Pancreas (tissue), 10 donors: ENCODE measurements at regions not wholly inside any gene's neighbourhood (a gene's known extent, or its start where the extent isn't known, plus 50 kb on each side); places are given as distances from the start of the nearest gene placed in this dataset.

Experiments used
- ATAC-seq, 4 donors: fragments of 200-7000 bp; cut with Tn5 transposase; one replicate each; pipeline versions ENCODE4 v1.8.0 to v1.9.1; 2020; ENCODE audit warnings: mild to moderate bottlenecking in 4 of 4, moderate library complexity in 4 of 4
- DNase-seq, 6 donors: peaks; one replicate each; pipeline ENCODE4 v3.0.0-alpha.2; 2020
- FAIRE-seq: peaks from 2 replicates; lab custom pipeline; 2012; peaks lifted over from hg19 to GRCh38; lab: Jason Lieb, UNC
- H3K27ac ChIP-seq, 4 donors: fragments of 200-600 bp; sonication (generic); 1 replicate in 3 of 4; 2 replicates in 1 of 4; pipeline versions ENCODE4 v1.5.0 to v1.8.0; 2020
- H3K27me3 ChIP-seq, 4 donors: fragments of 200-600 bp; one replicate each; pipeline ENCODE4 v1.8.0; 2021
- H3K36me3 ChIP-seq, 3 donors: fragments of 200-600 bp; sonication (generic) in 1 of 3; one replicate each; pipeline versions ENCODE4 v1.5.0 to v1.8.0; 2020 to 2021
- H3K4me1 ChIP-seq, 3 donors: fragments of 200-600 bp; one replicate each; pipeline ENCODE4 v1.8.0; 2021
- H3K4me3 ChIP-seq, 4 donors: fragments of 200-600 bp; sonication (generic) in 2 of 4; one replicate each; pipeline versions ENCODE4 v1.5.0 to v1.8.0; 2020 to 2021
- H3K9me3 ChIP-seq, 4 donors: fragments of 200-600 bp; one replicate each; pipeline ENCODE4 v1.8.0; 2021
- CTCF ChIP-seq, 4 donors: fragments of 200-600 bp; sonication (generic) in 3 of 4; IDR thresholded peaks; one replicate each; pipeline versions ENCODE4 v1.5.0 to v1.8.0; 2021; ENCODE audit warnings: antibody characterized with exemption in 4 of 4
- WGBS, 2 donors: extraction: QIAGEN DNeasy Blood & Tissue Kit; methylation state at CpG; one replicate each; pipeline ENCODE4 v1.1.7; 2013; 5-methylcytosine and 5-hydroxymethylcytosine counted together
- intact Hi-C, 3 donors: fragments of 100-400 bp; cut with DNase I; formaldehyde crosslinking; loops; one replicate each; pipeline versions ENCODE4 v1.11.1 to v1.14.2; 2022
- donor health status: healthy with polysubstance abuse.
- donor health status: DM: no; HTN: no; CAD: no; lungs with moderate emphysema.
- donor health status: DM: no; HTN: no; CAD: no.
- donor health status: control.
- donor health status: control.
- donor health status: Bipolar disorder and iron deficiency.
- donor health status: DM: yes; HTN: yes; CAD: no.
- donor health status: DM: no; HTN: no; CAD: no.
- donor health status: DM: no; HTN: no; CAD: no.
- donor health status: DM: yes; HTN: yes; CAD: no.

GRCh38 chr11:115806056-115806455 lies 301.8 kb upstream of the CADM1 start:
- Histone ChIP-seq H3K36me3 (no peaks in the 10 kb centered on the region), H3K4me1 (no peaks in the 10 kb centered on the region), H3K9me3 (peaks cover 0 to 5% (median 0%) of the 10 kb centered on the region in 4 donors), H3K4me3 (no peak overlapping the region), H3K27ac (no peak overlapping the region), H3K27me3 (no peaks in the 10 kb centered on the region)
- TF ChIP-seq CTCF (IDR thresholded peaks at IDR 0.05) = no peak
- intact Hi-C loops = no loop called here
- no peak for DNase-seq
- no peak for FAIRE-seq
- no peak for ATAC-seq
- WGBS, 2 donors = 85 to 89% methylated on average over 2 of the region's 2 CpGs

- no peaks in the 10 kb centered on the region for H3K4me1 ChIP-seq
- H3K4me3 ChIP-seq = no peak overlapping the region
- no peaks in the 10 kb centered on the region for H3K27me3 ChIP-seq
- FAIRE-seq (no peak), ATAC-seq (no peak), DNase-seq (no peak)
- no peak for TF ChIP-seq CTCF (IDR thresholded peaks at IDR 0.05)
- WGBS, 2 donors = 82 to 88% methylated on average over 2 of the region's 2 CpGs
- no peak overlapping the region for H3K27ac ChIP-seq
- no peaks in the 10 kb centered on the region for H3K36me3 ChIP-seq
- intact Hi-C loops = no loop called here
- H3K9me3 ChIP-seq = peaks cover 0 to 2% (median 0%) of the 10 kb centered on the region in 4 donors
These were observed 299.0 kb upstream of the CADM1 start for GRCh38 chr11:115803073-115803740.

DNA sequence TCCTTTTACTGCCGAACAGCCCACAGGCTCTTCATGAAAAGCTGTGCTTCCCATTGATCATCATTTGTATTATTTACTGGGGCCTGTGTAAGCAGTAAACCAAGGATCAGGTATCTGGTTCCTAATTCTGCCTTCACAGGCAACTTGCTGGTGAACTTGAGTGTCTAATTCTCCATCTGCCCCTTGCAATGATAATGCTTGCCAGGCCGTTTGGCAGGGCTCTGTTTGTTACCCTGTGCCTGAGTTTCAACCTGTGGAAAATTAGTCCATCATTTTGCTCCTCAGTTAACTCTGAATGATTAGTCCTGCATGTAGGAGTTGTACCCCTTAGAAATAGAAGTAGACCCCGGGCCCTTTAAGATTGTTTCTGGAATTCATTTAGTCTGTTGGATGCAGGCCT lies 298.4 kb upstream of the CADM1 start:
- FAIRE-seq = no peak
- H3K36me3 ChIP-seq = no peaks in the 10 kb centered on the region
- no peak for TF ChIP-seq CTCF (IDR thresholded peaks at IDR 0.05)
- intact Hi-C loops = no loop called here
- no peak for ATAC-seq
- H3K27ac ChIP-seq = no peak overlapping the region
- no peaks in the 10 kb centered on the region for H3K4me1 ChIP-seq
- no peak overlapping the region for H3K4me3 ChIP-seq
- no peaks in the 10 kb centered on the region for H3K27me3 ChIP-seq
- H3K9me3 ChIP-seq = no peaks in the 10 kb centered on the region
- DNase-seq = no peak
- 77 to 89% methylated on average over 3 of the region's 3 CpGs for WGBS, 2 donors

DNA sequence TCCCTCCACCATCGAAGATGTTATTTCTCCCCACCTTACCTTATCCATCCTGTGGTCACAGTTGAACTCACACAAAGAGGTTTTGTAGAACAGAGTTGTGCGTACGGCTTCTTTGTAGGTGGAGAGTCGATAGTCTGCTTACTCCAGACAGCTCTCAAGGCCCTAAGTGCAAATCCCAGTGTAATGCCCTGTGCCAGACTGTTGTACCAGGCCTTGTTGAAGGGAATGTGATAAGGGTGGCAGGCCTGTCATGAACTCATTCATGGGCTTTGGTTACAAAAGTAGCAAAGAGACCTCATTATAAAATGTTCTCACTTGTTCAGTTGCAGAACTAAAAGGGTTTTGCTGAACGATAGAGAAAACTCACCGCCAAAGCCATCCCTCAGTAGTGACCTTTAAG lies 288.7 kb upstream of the CADM1 start:
- ATAC-seq (no peak), FAIRE-seq (no peak), DNase-seq (no peak)
- Histone ChIP-seq H3K9me3 (no peaks in the 10 kb centered on the region), H3K4me3 (no peak overlapping the region), H3K27me3 (no peaks in the 10 kb centered on the region), H3K36me3 (no peaks in the 10 kb centered on the region), H3K27ac (no peak overlapping the region), H3K4me1 (no peaks in the 10 kb centered on the region)
- intact Hi-C loops = no loop called here
- no peak for TF ChIP-seq CTCF (IDR thresholded peaks at IDR 0.05)
- 77 to 82% methylated on average over 6 of the region's 6 CpGs for WGBS, 2 donors

DNA sequence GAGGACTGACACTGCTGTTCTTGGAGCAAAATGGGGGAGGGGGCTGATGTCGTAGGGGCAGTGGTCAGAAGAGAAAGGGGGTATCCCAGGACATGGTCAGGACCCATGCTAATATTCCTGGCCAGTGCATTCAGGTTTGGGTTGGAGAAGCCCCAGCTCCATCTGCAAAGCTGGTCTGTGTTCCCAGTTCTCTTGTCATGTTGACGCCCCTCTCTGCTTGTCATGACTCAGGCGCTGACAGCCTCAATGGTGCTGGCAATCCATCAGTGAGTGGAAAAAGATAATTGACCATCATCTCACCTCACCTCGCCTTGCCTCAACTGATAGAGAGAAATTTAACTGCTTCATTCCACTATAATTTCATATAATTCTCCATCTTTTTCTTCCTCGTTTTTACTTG lies 283.1 kb upstream of the CADM1 start:
- ATAC-seq (no peak), FAIRE-seq (no peak), DNase-seq (no peak)
- H3K4me1 ChIP-seq = no peaks in the 10 kb centered on the region
- intact Hi-C loops = no loop called here
- no peak for TF ChIP-seq CTCF (IDR thresholded peaks at IDR 0.05)
- H3K36me3 ChIP-seq = no peaks in the 10 kb centered on the region
- no peak overlapping the region for H3K27ac ChIP-seq
- no peaks in the 10 kb centered on the region for H3K27me3 ChIP-seq
- WGBS, 2 donors = 63 to 71% methylated on average over 5 of the region's 5 CpGs
- H3K9me3 ChIP-seq = no peaks in the 10 kb centered on the region
- H3K4me3 ChIP-seq = no peak overlapping the region
